SIG-M5 (cell line): ENCODE measurements at regions not wholly inside any gene's neighbourhood (a gene's known extent, or its start where the extent isn't known, plus 50 kb on each side); places are given as distances from the start of the nearest gene placed in this dataset.

Source experiments
- DNase-seq: peaks from one replicate; lab custom pipeline; 2025; lab: John Stamatoyannopoulos, UW

DNA sequence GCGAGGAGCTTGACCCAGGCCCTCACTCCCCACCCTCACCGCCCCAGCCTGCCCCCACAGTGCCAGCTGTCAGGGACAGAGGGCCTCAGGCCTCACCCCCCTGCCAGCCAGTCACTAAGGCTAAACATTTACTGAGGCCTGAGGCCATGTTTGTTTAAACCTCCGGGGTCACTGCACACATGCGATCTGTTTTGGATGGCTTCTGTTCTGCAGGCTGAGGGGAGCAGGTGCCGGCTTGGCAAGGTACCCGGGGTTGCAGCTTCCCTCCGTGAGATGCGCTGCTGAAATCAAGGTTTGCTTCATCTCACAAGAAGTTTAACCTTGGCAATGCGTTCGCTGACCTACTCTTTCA is 103.3 kb upstream of the BOD1 start:
- no peak for DNase-seq

GRCh38 chr5:173720286-173720952 is 104.0 kb upstream of the BOD1 start:
- DNase-seq, result no peak

- no peak for DNase-seq
These were observed 104.6 kb upstream of the BOD1 start for GRCh38 chr5:173720953-173721600.

DNA sequence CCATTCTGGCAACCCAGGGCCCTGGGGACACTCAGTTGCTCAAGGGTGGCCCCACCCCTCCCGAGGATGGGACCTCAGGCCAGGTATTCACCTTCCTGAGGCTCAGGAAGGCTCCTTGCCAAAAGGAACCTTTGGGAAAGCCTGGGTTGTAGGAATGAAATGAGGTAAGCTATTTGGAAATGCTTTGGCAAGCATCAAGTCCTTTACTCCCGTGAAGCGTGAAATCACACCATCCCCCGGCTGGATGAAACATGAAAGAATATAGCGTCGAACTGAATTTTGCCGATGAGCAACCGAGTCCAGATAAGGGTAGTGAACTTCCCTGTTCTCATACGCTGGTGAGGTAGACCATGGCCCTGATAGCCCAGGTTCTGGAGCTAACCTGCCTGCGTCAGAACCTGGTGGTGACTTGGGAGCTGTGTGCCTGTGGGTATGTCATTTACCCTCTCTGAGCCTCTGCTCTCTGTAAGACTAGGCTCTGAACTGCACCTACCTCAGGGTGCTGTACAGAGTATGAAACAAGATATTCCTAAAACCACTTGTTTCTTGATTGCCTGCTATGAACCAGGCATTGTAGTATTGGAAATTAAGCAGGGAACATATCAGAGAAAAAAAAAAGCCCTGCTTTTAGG is 105.3 kb upstream of the BOD1 start:
- no peak for DNase-seq

DNA sequence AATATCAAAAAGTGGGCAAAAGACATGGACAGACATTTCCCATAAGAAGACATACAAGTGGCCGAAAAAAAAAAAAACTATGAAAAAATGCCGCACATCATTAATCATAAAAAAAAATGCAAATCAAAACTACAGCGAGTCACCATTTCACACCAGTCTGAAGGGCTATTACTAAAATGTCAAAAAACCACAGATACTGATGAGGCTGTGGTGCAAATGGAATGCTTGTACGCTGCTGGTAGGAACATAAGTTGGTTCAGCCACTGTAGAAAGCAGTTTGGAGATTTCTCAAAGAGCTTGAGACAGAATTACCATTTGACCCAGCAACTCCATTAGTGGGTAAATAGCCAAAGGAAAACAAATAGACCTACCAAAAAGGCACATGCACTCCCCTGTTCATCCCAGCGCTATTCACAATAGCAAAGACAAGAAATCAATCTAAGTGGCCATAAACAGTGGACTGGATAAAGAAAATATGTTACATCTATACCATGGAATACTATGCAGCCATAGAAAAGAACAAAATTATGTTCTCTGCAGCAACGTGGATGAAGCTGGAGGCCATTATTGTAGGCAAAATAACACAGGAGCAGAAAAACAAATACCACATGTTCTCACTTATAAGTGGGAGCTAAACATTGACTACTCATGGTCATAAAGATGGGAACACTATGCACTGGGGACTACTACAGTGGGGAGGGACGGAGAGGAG is 110.6 kb upstream of the BOD1 start:
- DNase-seq, result no peak

DNA sequence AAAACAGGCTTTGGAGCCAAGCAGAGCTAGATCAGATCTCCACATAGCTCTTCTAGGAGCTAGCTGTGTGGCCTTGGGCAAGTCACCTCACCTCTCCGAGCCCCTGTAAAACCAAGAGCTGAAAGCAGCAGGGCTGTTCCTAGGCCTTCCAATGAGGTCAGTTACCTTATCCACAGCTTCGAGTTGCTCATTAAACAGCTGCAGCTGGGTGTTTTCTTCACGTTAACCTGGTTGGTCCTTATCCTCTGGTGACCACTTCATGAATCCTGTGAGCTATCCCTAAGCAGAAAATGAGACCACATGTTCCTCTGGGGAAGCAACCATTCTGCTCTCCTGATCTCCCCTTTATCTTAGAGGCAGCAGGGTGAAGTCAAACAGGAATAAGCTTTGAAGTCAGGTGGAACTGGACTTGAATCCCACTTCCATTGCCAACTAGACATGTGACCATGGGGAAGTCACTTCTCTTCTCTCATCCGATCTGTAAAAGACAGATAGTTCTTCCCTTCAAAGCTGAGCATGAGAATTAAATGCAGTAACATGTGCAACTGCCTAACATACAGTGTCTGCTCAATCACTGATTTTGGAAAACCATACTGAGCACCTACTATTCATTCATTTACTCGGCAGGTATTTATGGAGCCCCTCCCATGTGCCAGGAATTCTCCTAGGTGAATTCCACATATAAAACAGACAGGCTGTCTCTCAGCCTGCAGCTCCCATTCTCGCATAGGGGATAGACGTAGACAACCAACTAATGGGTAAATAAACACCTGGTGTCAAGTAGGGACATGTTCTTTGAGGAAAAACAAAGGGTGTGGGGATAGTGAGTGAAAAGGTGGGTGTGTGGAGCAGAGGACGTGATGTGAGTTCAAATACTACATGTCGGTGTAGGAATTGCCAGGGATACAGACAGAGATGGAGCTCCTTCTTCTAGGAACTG is 111.7 kb upstream of the BOD1 start:
- DNase-seq, result no peak

- DNase-seq, result no peak
These were observed 112.8 kb upstream of the BOD1 start for GRCh38 chr5:173729079-173729765.

DNA sequence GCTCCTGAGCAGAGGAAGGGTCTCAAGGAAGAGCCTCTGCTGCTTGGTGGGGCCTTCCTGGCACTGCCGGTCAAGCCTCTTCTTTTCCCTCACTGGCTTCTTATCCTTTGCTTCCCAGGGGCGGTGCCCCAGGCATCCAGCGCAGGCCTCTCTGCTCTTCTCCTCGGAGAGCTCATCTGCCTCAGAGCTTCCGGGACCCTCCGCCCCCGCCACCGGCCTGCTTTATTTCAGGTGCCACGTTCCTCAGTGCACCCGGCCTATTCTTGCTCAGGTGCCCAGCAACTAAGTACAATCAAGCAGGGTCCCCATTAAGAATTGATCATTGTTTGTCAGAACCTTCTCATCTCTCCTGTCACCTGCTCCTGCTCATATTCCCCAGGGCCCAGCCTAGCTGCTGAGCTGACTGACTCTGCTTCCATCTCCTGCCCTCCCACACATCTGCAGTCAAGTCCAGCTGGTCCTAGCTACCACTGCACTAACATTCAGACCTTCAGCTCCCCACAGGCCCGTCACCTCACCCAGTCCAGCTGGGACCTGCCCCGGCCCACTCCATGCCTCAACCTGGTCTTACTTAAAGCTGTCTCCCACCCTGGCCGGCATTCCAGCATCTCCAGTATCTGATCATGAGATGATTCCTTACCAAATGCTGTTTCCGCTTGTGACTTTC is 114.3 kb upstream of the BOD1 start:
- no peak for DNase-seq

DNA sequence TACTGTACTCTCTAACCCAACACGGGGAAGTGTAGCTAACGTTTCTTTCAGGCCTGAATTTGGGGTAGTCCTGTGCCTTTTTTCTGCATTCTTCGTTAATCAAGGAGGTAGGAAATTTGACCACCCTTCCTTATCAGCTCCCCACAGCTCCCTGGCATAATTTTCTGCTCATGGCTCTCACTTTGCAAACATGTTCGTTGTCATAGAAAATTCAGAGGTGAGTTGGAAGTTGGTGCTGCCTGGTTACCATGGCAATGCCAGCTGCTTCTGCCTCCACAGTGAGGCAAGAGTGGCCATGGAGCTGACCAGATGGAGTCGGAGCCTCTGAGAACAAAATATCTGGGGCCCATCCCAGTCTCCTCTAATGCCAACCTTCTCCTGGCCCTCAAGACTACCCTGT is 116.6 kb upstream of the BOD1 start:
- DNase-seq, result no peak

DNA sequence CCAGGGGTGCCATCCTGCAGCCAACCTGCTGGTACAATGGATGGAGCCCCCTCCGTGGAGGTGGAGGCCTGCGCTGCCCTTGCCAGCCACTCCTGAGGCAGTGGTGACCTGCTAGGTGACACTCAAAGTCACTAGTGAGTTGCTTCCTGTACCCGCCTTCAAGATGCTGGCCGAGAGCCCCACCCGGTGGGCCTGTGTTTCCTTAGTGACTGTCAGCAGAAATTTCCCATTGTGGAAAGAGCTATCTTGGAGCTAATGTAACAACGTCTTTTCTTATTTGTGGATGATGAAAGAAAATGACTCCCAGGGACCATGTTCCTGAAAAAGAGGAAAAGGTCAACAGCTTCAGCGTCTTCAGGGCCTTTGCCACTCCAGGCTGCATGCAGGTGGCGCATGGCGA is 117.0 kb upstream of the BOD1 start:
- DNase-seq, result no peak

DNA sequence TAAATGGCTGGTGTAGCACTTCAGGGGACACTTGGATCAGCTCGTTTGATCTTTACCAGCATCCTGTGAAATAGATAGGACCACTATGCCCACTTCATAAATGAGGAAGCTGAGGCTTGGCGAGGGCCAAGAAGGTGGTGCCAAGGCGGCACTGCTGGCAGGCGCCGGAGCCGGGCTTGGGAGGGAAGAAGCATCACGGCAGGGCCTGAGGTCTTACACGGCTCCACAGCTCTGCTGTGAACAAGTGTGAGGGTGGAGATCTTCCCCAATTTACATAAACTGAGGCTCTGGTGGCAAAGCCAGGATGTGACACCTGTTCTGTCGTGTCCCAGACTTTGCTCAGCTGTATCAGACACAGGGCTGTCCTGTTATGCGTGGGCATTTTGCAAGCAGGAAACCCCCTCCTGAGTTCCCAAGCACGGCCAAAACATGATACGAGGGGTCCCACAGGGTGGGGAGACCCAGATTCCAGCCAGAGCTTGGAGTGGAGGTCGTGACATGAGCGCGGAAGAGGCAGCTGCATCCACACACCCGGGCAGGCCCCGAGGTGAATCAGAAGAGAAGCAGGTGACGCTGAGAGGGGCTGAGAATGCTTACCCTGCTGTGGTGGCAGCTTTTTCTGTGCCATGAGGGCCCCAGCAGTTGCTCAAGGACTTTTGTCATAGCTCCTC is 117.5 kb upstream of the BOD1 start:
- no peak for DNase-seq

DNA sequence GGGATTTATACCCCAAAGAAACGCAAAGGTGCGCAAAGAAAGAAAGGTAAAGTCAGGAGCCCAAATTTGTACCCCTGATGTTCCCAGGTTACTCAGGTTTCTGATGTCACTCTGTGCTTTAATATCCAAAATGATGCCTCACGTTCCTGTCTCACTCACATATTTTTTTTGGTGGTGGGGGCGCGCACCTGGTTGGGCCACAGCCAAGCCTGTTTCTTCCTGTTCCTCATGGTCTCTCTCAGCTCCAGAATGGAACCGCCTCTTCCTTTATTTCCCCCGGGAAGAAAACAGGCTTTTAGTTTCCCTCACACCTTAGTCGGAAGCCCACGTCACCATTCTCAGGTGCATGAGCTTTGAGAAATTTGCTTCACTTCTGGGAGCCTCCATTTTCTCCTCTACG is 118.3 kb upstream of the BOD1 start:
- DNase-seq, result no peak

DNA sequence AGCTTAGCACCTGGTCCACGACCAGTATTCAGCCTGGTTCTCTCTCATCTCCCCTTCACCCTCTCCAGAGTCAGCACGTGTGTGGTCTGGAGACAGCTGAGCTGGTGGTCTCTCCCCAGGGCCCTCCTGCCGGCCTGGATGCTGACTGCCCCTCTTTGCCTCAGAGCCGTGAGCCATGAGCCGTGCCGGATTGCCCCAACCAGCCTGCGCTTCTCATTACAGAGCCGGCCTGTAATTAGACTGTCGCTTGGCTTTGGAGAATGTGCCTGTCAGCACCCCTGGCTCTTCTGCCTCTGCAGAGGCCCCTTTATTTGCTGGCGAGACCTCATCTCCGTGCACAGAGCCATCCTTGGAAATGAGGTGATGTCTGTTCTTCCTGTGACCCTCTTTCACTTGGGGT is 118.7 kb upstream of the BOD1 start:
- no peak for DNase-seq

- DNase-seq, result no peak
These were observed 119.2 kb upstream of the BOD1 start for GRCh38 chr5:173735691-173736090.

GRCh38 chr5:173736374-173736773 is 119.9 kb upstream of the BOD1 start:
- DNase-seq, result no peak

GRCh38 chr5:173736923-173737412 is 120.5 kb upstream of the BOD1 start:
- no peak for DNase-seq

DNA sequence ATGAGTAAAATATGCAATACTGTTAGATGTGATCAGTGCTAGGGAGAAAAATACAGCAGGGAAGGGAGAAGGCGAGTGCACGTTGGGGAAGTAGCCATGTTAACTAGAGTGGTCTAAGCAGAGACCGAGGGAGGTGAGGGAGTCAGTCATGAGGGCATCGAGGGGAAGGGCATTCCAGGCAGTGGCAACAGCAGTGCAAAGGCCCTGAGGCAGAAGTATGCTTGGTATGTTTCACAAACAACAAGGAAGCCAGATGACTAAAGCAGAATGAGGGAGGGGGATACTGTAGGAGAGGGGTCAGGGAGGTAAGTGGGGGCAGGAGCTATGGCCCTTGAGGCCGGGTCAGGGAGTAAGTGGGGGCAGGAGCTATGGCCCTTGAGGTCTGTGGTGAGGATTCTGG is 123.3 kb upstream of the BOD1 start:
- DNase-seq, result no peak

DNA sequence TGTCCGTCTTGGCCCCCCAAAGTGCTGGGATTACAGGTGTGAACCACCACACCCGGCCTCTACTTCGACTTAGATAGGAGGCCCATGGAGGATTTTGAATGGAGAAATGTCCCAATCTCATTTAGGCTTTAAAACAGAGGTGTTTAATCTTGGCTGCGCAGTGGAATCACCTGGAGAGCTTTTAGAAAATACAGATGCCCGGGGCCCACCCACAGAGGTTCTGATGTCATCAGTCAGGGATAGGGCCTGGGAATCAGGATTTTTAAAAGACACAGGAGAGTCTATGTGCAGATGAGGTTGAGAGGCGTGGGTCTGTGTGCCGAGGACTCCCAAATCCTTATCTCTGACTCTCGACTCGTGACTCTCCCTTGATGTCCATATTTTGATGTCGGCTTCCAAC is 124.0 kb upstream of the BOD1 start:
- no peak for DNase-seq

DNA sequence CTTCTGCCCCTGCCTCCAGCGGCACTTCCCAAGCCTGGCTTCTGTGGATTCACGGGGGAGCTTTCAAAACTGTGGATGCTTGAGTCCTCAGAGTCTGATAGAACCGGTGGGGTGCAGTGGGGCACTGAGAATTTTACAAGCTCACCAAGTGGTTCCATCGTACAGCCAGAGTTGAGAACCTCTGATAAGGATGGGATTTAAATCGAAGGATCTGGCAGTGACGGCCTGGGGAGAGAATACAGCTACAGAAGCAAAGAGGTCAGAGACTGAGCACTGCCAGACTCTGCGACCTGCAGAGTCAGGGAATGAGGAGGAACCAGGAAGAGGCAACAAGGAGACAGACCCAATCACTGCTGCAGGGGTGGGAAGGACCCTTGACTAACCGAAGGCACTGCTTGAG is 124.6 kb upstream of the BOD1 start:
- no peak for DNase-seq
